Body of pancreas (tissue), 4 donors: ENCODE measurements at regions not wholly inside any gene's neighbourhood (a gene's known extent, or its start where the extent isn't known, plus 50 kb on each side); places are given as distances from the start of the nearest gene placed in this dataset.
"Not testable (repeated sequence)": the region's sequence is repeated elsewhere in the genome, so short reads cannot be mapped to it uniquely, and the experiment has no call there.

Source experiments
- POLR2A ChIP-seq, 3 donors: fragments of 450-650 bp; IDR thresholded peaks; one replicate each; pipeline ENCODE4 v1.6.1; 2016; ENCODE audit warnings: antibody characterized with exemption in 3 of 3, mild to moderate bottlenecking in 2 of 3
- TF ChIP-seq, protein P1 (sequence below), 7 experiments: fragments of 450-650 bp in 4 of 7; fragments of 200-600 bp in 3 of 7; sonication (generic) in 3 of 7; IDR thresholded peaks; one replicate each; pipeline ENCODE4 v1.5.1; 2016 to 2019; ENCODE audit warnings: antibody characterized with exemption in 7 of 7

GRCh38 chr2:87486413-87486812 lies 261.5 kb upstream of the PLGLB2 start:
- TF ChIP-seq, protein P1, sequence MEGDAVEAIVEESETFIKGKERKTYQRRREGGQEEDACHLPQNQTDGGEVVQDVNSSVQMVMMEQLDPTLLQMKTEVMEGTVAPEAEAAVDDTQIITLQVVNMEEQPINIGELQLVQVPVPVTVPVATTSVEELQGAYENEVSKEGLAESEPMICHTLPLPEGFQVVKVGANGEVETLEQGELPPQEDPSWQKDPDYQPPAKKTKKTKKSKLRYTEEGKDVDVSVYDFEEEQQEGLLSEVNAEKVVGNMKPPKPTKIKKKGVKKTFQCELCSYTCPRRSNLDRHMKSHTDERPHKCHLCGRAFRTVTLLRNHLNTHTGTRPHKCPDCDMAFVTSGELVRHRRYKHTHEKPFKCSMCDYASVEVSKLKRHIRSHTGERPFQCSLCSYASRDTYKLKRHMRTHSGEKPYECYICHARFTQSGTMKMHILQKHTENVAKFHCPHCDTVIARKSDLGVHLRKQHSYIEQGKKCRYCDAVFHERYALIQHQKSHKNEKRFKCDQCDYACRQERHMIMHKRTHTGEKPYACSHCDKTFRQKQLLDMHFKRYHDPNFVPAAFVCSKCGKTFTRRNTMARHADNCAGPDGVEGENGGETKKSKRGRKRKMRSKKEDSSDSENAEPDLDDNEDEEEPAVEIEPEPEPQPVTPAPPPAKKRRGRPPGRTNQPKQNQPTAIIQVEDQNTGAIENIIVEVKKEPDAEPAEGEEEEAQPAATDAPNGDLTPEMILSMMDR (IDR thresholded peaks at IDR 0.05) = not testable (repeated sequence)
- TF ChIP-seq POLR2A (IDR thresholded peaks at IDR 0.05) = not testable (repeated sequence)
